HCT116 (cell line): ENCODE measurements at regions not wholly inside any gene's neighbourhood (a gene's known extent, or its start where the extent isn't known, plus 50 kb on each side); places are given as distances from the start of the nearest gene placed in this dataset.

Experiments used
- CTCF ChIP-seq, 3 experiments: fragments of 200-600 bp in 1 of 3; sonication (generic) in 1 of 3; IDR thresholded peaks in 2 of 3; conservative IDR thresholded peaks in 1 of 3; 2 replicates each; pipeline ENCODE4 v1.5.1; 2012 to 2017; ENCODE audit warnings: low read depth in 2 of 3, low read length in 2 of 3, antibody characterized with exemption in 1 of 3, borderline replicate concordance in 1 of 3, control low read depth in 1 of 3, mild to moderate bottlenecking in 1 of 3, mixed read lengths in 1 of 3, mixed run types in 1 of 3, moderate library complexity in 1 of 3; ENCODE audit not compliant: insufficient read depth in 1 of 3
- JUND ChIP-seq: IDR thresholded peaks from 2 replicates; pipeline ENCODE4 v1.6.1; 2012

DNA sequence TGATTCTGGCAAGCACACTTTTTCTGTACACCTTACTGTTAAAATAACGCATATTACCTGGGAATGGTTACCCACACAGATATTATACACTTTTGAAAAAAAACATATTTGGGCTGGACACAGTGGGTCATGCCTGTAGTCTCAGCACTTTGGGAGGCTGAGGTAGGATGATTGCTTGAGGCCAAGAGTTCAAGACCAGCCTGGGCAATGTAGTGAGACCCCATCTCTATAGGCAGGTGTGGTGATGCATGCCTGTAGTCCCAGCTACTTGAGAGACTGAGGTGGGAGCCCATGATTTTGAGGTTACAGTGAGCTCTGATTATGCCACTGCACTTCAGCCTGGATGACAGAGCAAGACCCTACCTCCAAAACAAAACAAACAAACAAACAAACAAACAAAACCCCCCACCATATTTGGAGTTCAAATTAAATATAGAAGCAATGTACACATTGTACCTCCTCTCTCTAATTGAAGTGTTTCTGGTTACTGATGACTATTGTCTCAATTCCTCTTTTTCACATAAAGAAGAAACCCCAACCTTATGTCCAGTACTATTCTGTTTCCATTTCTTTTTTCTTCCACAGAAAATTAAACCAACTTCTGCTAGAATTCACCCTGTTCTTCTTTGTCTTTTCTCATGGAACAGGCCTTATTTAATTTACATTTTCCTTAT is 152.6 kb upstream of the UMPS start:
- no peak for TF ChIP-seq CTCF (IDR thresholded peaks at IDR 0.05 in 2 of 3, conservative IDR thresholded peaks at IDR 0.05 in 1 of 3; ENCODE audit: borderline replicate concordance in 1 of 3, insufficient read depth in 1 of 3, low read depth in 2 of 3, low read length in 2 of 3)
- no peak for TF ChIP-seq JUND
